ENCODE measurements at regions not wholly inside any gene's neighbourhood (a gene's known extent, or its start where the extent isn't known, plus 50 kb on each side); places are given as distances from the start of the nearest gene placed in this dataset.

GRCh38 chr18:4510711-4511110 is 55.6 kb upstream of the DLGAP1 start:
- TF ChIP-seq CTCF (IDR thresholded peaks at IDR 0.05) (no peak), EP300 (IDR thresholded peaks at IDR 0.05) (no peak)
